HG03175 (cell line): ENCODE measurements at regions not wholly inside any gene's neighbourhood (a gene's known extent, or its start where the extent isn't known, plus 50 kb on each side); places are given as distances from the start of the nearest gene placed in this dataset.
"Not testable (repeated sequence)": the region's sequence is repeated elsewhere in the genome, so short reads cannot be mapped to it uniquely, and the experiment has no call there.

Experiments
- ATAC-seq: cut with Tn5 transposase; IDR thresholded peaks from one replicate; pipeline ENCODE4 v1.9.1; 2021; ENCODE audit warnings: mild to moderate bottlenecking, moderate library complexity; ENCODE audit not compliant: unreplicated experiment

GRCh38 chr6:74733830-74734620, 471.8 kb downstream of the COL12A1 start:
- ATAC-seq = no peak

- no peak for ATAC-seq
Observed at GRCh38 chr6:74731931-74732330, 473.9 kb downstream of the COL12A1 start.

GRCh38 chr6:74731204-74731603, 474.6 kb downstream of the COL12A1 start:
- ATAC-seq = no peak

GRCh38 chr6:74720923-74721322, 484.9 kb downstream of the COL12A1 start:
- ATAC-seq = no peak

- no peak for ATAC-seq
Observed at GRCh38 chr6:74717591-74717990, 488.3 kb downstream of the COL12A1 start.

- peak; percentile 47 for ATAC-seq
Observed at GRCh38 chr6:74715355-74716085, 490.3 kb downstream of the COL12A1 start.

GRCh38 chr6:74713941-74714340, 491.9 kb downstream of the COL12A1 start:
- no peak for ATAC-seq

- no peak for ATAC-seq
Observed at GRCh38 chr6:74705451-74705850, 500.4 kb downstream of the COL12A1 start.

- not testable (repeated sequence) for ATAC-seq
Observed at GRCh38 chr6:74704540-74704939, 501.3 kb downstream of the COL12A1 start.

- ATAC-seq = no peak
Observed at GRCh38 chr6:74690365-74690764, 515.5 kb downstream of the COL12A1 start.

GRCh38 chr6:74689601-74690000, 516.3 kb downstream of the COL12A1 start:
- no peak for ATAC-seq

GRCh38 chr6:74677463-74677862, 528.4 kb downstream of the COL12A1 start:
- no peak for ATAC-seq

GRCh38 chr6:74676906-74677305, 528.9 kb downstream of the COL12A1 start:
- ATAC-seq = no peak

GRCh38 chr6:74674377-74674776, 531.5 kb downstream of the COL12A1 start:
- no peak for ATAC-seq

GRCh38 chr6:74671558-74672025, 534.3 kb downstream of the COL12A1 start:
- no peak for ATAC-seq

- ATAC-seq = no peak
Observed at GRCh38 chr6:74658391-74658790, 547.5 kb downstream of the COL12A1 start.

- ATAC-seq = no peak
Observed at GRCh38 chr6:74657931-74658330, 547.9 kb downstream of the COL12A1 start.

- no peak for ATAC-seq
Observed at GRCh38 chr6:74657011-74657410, 548.8 kb downstream of the COL12A1 start.

- ATAC-seq = no peak
Observed at GRCh38 chr6:74656453-74656852, 549.4 kb downstream of the COL12A1 start.

GRCh38 chr6:74654296-74654695, 551.6 kb downstream of the COL12A1 start:
- no peak for ATAC-seq

- ATAC-seq = no peak
Observed at GRCh38 chr6:74651948-74652842, 553.7 kb downstream of the COL12A1 start.
